ENCODE measurements at regions not wholly inside any gene's neighbourhood (a gene's known extent, or its start where the extent isn't known, plus 50 kb on each side); places are given as distances from the start of the nearest gene placed in this dataset.

DNA sequence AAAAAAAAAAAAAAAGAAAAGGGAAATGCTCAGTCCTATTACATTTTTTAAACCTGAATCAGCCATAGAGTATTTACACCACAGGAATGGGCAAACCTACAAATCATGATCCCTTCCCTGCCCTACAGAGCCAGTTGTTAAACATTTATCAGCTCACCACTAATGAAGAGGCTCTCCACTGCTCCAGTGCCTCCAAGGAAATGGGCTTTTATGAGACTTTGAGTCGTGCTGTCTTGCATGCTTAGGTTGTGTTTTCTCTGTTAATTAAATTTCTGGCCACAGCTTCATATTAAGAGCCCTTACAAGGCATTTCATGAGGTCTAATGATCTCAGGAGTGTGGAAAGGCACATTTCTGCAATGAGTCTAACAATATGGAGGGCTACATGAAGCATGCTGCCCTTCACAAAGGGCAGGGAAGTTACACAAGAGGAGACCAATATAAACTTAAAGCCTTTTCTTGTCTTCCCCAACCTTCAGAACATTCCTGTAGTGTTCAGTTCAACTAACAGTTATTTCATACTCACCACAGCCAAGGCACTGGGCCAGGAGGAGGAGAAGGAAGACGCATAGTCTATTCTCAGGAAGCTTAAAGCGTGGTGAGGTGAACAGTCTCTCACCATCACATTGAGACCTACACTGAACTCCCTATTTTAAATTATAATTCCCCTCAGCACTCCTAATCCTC lies 140.1 kb upstream of the ABCA1 start:
- TF ChIP-seq, protein P1, sequence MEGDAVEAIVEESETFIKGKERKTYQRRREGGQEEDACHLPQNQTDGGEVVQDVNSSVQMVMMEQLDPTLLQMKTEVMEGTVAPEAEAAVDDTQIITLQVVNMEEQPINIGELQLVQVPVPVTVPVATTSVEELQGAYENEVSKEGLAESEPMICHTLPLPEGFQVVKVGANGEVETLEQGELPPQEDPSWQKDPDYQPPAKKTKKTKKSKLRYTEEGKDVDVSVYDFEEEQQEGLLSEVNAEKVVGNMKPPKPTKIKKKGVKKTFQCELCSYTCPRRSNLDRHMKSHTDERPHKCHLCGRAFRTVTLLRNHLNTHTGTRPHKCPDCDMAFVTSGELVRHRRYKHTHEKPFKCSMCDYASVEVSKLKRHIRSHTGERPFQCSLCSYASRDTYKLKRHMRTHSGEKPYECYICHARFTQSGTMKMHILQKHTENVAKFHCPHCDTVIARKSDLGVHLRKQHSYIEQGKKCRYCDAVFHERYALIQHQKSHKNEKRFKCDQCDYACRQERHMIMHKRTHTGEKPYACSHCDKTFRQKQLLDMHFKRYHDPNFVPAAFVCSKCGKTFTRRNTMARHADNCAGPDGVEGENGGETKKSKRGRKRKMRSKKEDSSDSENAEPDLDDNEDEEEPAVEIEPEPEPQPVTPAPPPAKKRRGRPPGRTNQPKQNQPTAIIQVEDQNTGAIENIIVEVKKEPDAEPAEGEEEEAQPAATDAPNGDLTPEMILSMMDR (conservative IDR thresholded peaks at IDR 0.05; ENCODE audit: low read length) = no peak
- no peak for TF ChIP-seq EZH2phosphoT487 (IDR thresholded peaks at IDR 0.05; ENCODE audit: borderline replicate concordance, low read depth, low read length)

Data from OCI-LY7 (cell line).